ENCODE measurements at regions not wholly inside any gene's neighbourhood (a gene's known extent, or its start where the extent isn't known, plus 50 kb on each side); places are given as distances from the start of the nearest gene placed in this dataset.

DNA sequence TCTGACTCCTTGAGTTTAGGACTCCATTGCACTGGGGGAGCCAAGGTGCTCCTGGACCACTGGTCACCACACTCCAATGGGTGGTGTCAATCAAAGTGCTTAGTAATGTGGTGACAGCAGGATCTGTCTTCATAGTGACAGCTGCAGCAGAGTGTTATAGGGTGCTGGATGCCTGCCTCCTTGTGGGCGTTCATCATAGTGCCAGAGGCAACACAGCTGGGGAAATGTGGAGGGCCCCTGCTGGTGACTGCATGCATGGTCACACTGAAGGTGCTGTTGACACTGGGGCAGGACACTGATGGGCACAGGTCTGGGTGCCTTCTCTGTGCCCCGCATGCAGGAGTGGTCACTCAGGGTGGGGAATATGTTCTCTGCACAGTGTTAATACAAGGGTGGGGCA is 177.5 kb upstream of the CDH8 start:
- TF ChIP-seq, protein P1, sequence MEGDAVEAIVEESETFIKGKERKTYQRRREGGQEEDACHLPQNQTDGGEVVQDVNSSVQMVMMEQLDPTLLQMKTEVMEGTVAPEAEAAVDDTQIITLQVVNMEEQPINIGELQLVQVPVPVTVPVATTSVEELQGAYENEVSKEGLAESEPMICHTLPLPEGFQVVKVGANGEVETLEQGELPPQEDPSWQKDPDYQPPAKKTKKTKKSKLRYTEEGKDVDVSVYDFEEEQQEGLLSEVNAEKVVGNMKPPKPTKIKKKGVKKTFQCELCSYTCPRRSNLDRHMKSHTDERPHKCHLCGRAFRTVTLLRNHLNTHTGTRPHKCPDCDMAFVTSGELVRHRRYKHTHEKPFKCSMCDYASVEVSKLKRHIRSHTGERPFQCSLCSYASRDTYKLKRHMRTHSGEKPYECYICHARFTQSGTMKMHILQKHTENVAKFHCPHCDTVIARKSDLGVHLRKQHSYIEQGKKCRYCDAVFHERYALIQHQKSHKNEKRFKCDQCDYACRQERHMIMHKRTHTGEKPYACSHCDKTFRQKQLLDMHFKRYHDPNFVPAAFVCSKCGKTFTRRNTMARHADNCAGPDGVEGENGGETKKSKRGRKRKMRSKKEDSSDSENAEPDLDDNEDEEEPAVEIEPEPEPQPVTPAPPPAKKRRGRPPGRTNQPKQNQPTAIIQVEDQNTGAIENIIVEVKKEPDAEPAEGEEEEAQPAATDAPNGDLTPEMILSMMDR (IDR thresholded peaks at IDR 0.05) = no peak
- no peak for TF ChIP-seq POLR2A (IDR thresholded peaks at IDR 0.05)
